ENCODE measurements at regions not wholly inside any gene's neighbourhood (a gene's known extent, or its start where the extent isn't known, plus 50 kb on each side); places are given as distances from the start of the nearest gene placed in this dataset.
"Not testable (repeated sequence)": the region's sequence is repeated elsewhere in the genome, so short reads cannot be mapped to it uniquely, and the experiment has no call there.

- not testable (repeated sequence) for H3K27ac Mint-ChIP-seq (ENCODE audit: unreplicated experiment); H3K36me3 Mint-ChIP-seq (ENCODE audit: unreplicated experiment); H3K27me3 Mint-ChIP-seq (ENCODE audit: unreplicated experiment); DNase-seq (ENCODE audit: extremely low spot score, unreplicated experiment); H3K4me3 Mint-ChIP-seq (ENCODE audit: unreplicated experiment); H3K4me1 Mint-ChIP-seq (ENCODE audit: unreplicated experiment)
- peaks cover 29% of the 10 kb centered on the region for H3K9me3 Mint-ChIP-seq (ENCODE audit: unreplicated experiment)
Measured at GRCh38 chrX:79026742-79027141, 81.6 kb downstream of the P2RY10 start.

DNA sequence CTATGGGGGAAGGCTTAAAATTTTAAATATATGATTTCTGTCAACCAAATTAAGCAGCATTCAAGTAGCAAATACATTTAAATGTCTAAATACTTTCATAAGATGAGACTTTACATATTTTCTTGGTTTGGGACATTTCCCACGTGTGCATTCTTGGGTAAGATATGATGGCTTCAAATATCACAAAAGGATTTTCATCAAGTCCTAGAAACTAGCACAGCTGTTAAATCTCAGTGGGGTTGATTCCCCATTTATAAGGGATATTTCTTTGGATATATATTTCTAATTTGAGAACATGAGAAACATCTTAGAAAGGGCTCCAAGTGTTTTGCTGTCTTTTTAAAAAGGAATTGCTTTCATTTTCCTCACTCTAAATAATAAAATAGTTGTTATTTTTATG, 90.2 kb downstream of the P2RY10 start:
- H3K9me3 Mint-ChIP-seq (ENCODE audit: unreplicated experiment), result peaks cover 5% of the 10 kb centered on the region
- no peak overlapping the region for H3K4me3 Mint-ChIP-seq (ENCODE audit: unreplicated experiment)
- TF ChIP-seq CTCF (IDR thresholded peaks at IDR 0.05), result no peak
- H3K27ac Mint-ChIP-seq (ENCODE audit: unreplicated experiment), result no peak overlapping the region
- no peak for DNase-seq (ENCODE audit: extremely low spot score, unreplicated experiment)
- peaks cover 6% of the 10 kb centered on the region for H3K27me3 Mint-ChIP-seq (ENCODE audit: unreplicated experiment)
- no peaks in the 10 kb centered on the region for H3K36me3 Mint-ChIP-seq (ENCODE audit: unreplicated experiment)
- no peaks in the 10 kb centered on the region for H3K4me1 Mint-ChIP-seq (ENCODE audit: unreplicated experiment)

- no peak overlapping the region for H3K4me3 Mint-ChIP-seq (ENCODE audit: unreplicated experiment)
- H3K36me3 Mint-ChIP-seq (ENCODE audit: unreplicated experiment), result no peaks in the 10 kb centered on the region
- H3K27ac Mint-ChIP-seq (ENCODE audit: unreplicated experiment), result no peak overlapping the region
- H3K9me3 Mint-ChIP-seq (ENCODE audit: unreplicated experiment), result peaks cover 4% of the 10 kb centered on the region
- DNase-seq (ENCODE audit: extremely low spot score, unreplicated experiment), result no peak
- no peaks in the 10 kb centered on the region for H3K4me1 Mint-ChIP-seq (ENCODE audit: unreplicated experiment)
- H3K27me3 Mint-ChIP-seq (ENCODE audit: unreplicated experiment), result peaks cover 6% of the 10 kb centered on the region
- TF ChIP-seq CTCF (IDR thresholded peaks at IDR 0.05), result no peak
Measured at GRCh38 chrX:79036157-79036880, 91.1 kb downstream of the P2RY10 start.

DNA sequence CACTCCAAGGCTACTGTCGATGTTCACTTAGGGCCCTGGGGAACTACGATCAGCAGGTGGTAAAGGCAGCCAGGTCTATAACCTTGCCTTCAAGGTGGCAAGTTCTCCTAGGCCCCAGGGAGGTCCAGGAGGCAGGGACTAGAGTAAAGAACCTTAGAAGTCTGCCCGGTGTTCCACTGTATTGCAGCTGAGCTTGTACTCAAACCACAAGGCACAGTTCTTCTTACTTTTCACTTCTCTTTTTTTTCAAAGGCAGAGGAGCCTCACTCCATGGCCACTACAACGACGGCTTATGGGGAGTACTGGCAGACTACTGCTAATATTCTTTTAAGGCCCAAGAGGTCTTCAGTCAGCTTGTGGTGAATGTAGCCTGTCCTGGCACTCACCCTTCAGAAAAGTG, 78.8 kb upstream of the GPR174 start:
- Mint-ChIP-seq H3K27me3 (ENCODE audit: unreplicated experiment) (no peaks in the 10 kb centered on the region), H3K27ac (ENCODE audit: unreplicated experiment) (no peak overlapping the region), H3K9me3 (ENCODE audit: unreplicated experiment) (peaks cover 53% of the 10 kb centered on the region), H3K36me3 (ENCODE audit: unreplicated experiment) (peaks cover 4% of the 10 kb centered on the region), H3K4me3 (ENCODE audit: unreplicated experiment) (no peak overlapping the region), H3K4me1 (ENCODE audit: unreplicated experiment) (peaks cover 10% of the 10 kb centered on the region)
- TF ChIP-seq CTCF (IDR thresholded peaks at IDR 0.05), result no peak
- DNase-seq (ENCODE audit: extremely low spot score, unreplicated experiment), result no peak

DNA sequence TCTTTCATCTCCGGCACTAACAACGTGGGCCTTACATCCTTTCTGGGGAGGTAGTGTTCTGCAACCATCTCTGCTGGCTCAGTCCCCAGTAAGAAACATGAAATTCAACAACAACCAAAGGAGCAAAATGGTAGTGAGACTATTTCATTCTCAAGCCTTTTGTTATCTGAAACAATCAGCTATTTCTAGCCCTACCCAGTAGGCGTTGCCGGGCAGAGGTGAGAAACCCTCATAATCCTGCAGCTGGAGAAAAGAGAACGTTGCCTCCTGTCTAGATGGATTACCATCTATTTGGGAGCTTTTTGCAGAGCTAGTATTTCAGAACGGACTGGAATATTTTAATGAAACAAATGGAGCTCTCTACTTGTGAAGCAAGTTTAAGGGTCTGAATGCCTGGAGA, 66.4 kb upstream of the GPR174 start:
- no peak overlapping the region for H3K4me3 Mint-ChIP-seq (ENCODE audit: unreplicated experiment)
- H3K27me3 Mint-ChIP-seq (ENCODE audit: unreplicated experiment), result no peaks in the 10 kb centered on the region
- H3K27ac Mint-ChIP-seq (ENCODE audit: unreplicated experiment), result no peak overlapping the region
- DNase-seq (ENCODE audit: extremely low spot score, unreplicated experiment), result no peak
- peaks cover 4% of the 10 kb centered on the region for H3K36me3 Mint-ChIP-seq (ENCODE audit: unreplicated experiment)
- peaks cover 22% of the 10 kb centered on the region for H3K9me3 Mint-ChIP-seq (ENCODE audit: unreplicated experiment)
- peaks cover 15% of the 10 kb centered on the region for H3K4me1 Mint-ChIP-seq (ENCODE audit: unreplicated experiment)
- no peak for TF ChIP-seq CTCF (IDR thresholded peaks at IDR 0.05)
